G401.6 (cell line): ENCODE measurements at regions not wholly inside any gene's neighbourhood (a gene's known extent, or its start where the extent isn't known, plus 50 kb on each side); places are given as distances from the start of the nearest gene placed in this dataset.
"Not testable (repeated sequence)": the region's sequence is repeated elsewhere in the genome, so short reads cannot be mapped to it uniquely, and the experiment has no call there.

Experiments
- FAIRE-seq: peaks from 2 replicates; lab custom pipeline; 2012; peaks lifted over from hg19 to GRCh38; lab: Jason Lieb, UNC

- no peak for FAIRE-seq
Measured at GRCh38 chr9:81814401-81814793, 113.8 kb upstream of the SPATA31D4 start.

- no peak for FAIRE-seq
Measured at GRCh38 chr9:81814794-81815464, 113.3 kb upstream of the SPATA31D4 start.

GRCh38 chr9:81815781-81816180, 112.4 kb upstream of the SPATA31D4 start:
- FAIRE-seq: no peak

GRCh38 chr9:81819155-81819554, 109.1 kb upstream of the SPATA31D4 start:
- no peak for FAIRE-seq

- FAIRE-seq: no peak
Measured at GRCh38 chr9:81819859-81820546, 108.2 kb upstream of the SPATA31D4 start.

GRCh38 chr9:81822301-81822865, 105.8 kb upstream of the SPATA31D4 start:
- FAIRE-seq: peak; percentile 81

- FAIRE-seq: peak; percentile 47
Measured at GRCh38 chr9:81822967-81823366, 105.3 kb upstream of the SPATA31D4 start.

GRCh38 chr9:81823672-81824554, 104.3 kb upstream of the SPATA31D4 start:
- peak; percentile 75 for FAIRE-seq

GRCh38 chr9:81824802-81825730, 103.2 kb upstream of the SPATA31D4 start:
- peak; percentile 98 for FAIRE-seq

- peak; percentile 85 for FAIRE-seq
Measured at GRCh38 chr9:81825846-81826516, 102.2 kb upstream of the SPATA31D4 start.

- FAIRE-seq: no peak
Measured at GRCh38 chr9:81826517-81826906, 101.7 kb upstream of the SPATA31D4 start.

GRCh38 chr9:81827616-81828296, 100.5 kb upstream of the SPATA31D4 start:
- FAIRE-seq: no peak

- no peak for FAIRE-seq
Measured at GRCh38 chr9:81829195-81829882, 98.9 kb upstream of the SPATA31D4 start.

- FAIRE-seq: not testable (repeated sequence)
Measured at GRCh38 chr9:81830431-81830830, 97.8 kb upstream of the SPATA31D4 start.

GRCh38 chr9:81832571-81833285, 95.5 kb upstream of the SPATA31D4 start:
- FAIRE-seq: no peak

GRCh38 chr9:81833563-81834345, 94.5 kb upstream of the SPATA31D4 start:
- FAIRE-seq: no peak

- no peak for FAIRE-seq
Measured at GRCh38 chr9:81841333-81841732, 86.9 kb upstream of the SPATA31D4 start.

GRCh38 chr9:81844131-81844567, 84.1 kb upstream of the SPATA31D4 start:
- peak; percentile 63 for FAIRE-seq
